NCI-H510A (cell line): ENCODE measurements at regions not wholly inside any gene's neighbourhood (a gene's known extent, or its start where the extent isn't known, plus 50 kb on each side); places are given as distances from the start of the nearest gene placed in this dataset.

ENCODE experiments used
- DNase-seq: peaks from one replicate; lab custom pipeline; 2025; lab: John Stamatoyannopoulos, UW

GRCh38 chr7:25279705-25280104 is 51.4 kb upstream of the NPVF start:
- no peak for DNase-seq

DNA sequence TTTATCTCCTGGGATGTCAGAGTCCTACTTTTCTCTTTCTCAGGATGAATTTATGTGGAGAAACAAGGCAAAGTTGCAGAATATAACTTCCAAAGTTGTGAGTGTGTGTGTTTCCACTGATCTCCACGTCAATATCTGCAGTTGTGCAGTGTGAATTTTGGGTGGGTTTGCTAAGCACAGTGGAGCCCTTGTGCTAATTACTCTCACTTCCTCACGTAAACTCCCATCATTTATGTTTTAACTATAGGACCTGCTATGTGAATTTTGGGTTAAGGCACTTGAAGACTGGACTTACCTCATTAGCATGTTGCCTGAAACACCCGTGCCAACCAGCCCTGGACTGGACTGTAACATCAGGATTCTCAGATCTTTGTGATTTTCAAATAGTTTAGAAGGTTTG is 51.9 kb upstream of the NPVF start:
- DNase-seq = no peak

DNA sequence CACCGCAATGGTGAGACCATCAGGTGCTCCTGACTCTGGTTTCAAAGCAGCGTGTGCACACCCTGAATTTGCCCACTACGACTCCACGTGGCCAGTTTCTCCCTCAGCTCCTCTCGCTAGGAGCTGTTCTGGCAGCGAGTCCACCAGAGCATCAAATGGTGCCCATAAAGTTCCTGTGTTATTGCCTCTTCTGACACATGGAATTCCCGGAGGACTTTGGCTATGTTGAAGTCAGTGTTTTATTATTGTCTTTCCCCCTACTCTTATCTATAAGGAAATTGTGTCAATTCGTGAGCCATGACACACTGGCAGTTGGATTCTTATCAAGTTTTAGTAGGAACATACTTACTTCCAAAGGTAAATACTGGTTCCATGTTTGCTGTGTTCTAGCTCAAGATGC is 53.9 kb upstream of the NPVF start:
- no peak for DNase-seq

- no peak for DNase-seq
Observed at GRCh38 chr7:25286756-25287155, 58.5 kb upstream of the NPVF start.

DNA sequence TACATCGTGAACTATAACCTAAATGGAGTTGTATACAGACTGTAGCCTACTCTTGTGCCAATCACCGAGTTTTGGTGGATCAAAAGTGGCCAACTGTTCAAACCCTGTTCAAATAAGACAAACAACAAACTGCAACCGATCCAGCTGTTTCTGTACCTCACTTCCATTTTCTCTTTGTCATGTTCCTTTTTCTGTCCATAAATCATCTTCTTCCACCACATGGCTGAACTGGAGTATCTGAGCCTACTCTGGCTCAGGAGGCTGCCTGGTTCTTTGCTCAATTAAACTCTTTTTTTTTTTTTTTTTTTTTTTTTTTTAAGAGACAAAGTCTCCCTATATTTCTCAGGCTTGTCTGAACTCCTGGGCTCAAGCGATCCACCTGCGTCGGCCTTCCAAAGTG is 59.0 kb upstream of the NPVF start:
- DNase-seq = no peak

GRCh38 chr7:25288556-25289307 is 60.4 kb upstream of the NPVF start:
- DNase-seq = no peak

DNA sequence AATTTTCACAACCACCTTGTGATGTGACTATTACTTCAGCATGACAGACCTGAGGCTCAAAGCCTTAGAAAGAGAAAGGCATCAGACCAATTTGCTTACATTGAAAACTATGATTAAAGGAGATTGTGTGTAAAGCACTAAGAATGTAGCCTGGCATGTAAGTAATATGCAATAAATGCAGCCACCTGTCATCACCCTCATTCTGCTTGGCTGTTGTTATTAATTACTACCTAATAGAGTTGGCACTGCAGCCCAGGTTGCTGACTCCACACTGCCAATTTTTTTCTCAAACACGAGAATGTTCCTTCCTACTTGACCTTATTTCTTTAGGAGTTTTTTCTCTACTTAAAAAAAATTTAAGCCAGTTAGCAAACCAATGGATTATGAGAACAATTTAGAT is 61.2 kb upstream of the NPVF start:
- DNase-seq = no peak

GRCh38 chr7:25294624-25295023 is 66.3 kb upstream of the NPVF start:
- no peak for DNase-seq

DNA sequence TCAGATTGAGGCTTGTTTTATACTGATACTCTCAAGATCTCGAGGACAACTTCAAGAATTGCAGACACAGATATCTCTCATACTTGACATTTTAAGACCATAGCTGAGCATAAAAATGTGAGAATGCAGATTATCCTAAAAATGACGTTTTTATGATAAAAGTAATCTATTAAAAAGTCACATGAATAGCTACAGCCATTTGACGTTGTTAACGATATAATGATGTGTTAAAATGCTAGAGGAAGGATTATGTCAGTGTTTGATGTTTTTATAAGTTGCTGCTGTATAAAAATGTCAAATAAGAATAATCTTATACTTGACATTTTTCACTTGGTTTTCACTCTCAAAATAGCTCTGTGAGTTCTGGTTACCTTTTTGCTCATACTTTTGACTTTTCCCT is 67.1 kb upstream of the NPVF start:
- DNase-seq = no peak

DNA sequence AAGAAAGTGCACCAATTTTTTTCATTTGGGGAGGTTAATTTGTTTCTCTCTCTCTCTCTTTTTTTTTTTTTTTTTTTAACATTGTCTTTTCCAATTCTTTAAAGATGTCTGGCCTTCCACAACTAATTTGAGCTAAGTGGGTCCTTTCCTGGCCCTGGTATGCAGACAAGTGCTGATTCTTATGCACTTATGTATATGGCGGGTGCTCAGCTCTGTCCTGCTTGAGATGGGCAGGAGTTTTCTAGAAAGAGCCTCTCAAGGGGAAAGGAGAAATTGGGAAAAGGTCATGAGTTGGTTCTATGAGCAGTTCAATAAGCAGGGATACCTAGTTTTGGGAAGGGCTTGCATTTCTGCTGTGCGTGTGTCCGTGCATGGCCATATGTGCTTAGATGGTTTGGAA is 67.8 kb upstream of the NPVF start:
- no peak for DNase-seq

DNA sequence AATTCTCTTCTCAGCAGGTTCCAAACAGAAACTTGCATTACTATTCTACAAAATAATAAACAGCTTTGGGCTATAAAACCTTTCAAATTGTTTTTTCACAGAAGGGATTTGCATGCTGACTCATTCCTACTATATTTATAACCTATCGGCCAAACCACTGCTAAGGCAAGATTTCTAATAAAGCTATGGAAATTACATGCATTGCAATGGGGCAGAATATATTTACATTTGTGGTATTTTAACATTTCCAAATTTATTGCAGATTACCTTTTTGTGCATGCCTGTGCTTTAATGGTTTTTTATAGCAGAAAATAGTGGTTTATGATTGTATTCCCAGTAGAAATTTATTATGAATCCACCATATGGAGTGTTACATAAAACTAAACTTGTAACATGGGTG is 69.0 kb upstream of the NPVF start:
- DNase-seq = no peak

GRCh38 chr7:25303281-25304181 is 75.2 kb upstream of the NPVF start:
- DNase-seq = no peak

DNA sequence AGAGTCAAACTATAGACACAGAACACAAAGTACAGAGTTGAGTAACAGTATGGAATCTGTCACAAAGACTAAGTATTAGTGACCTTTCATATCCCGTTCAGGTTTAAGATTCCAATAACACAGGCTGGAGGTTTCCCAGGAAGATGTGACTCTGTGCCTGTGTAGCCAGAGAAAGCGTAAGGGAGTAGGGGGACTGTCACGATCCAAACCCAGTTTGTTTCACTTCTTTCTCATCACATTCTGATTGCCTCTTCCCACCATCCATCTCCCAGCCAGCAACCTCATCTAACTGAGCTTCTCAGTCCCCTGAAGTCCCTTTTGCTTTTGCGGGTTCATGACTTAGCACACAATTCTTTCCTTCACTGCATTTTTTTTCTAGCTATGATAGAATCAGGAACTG is 76.4 kb upstream of the NPVF start:
- no peak for DNase-seq

DNA sequence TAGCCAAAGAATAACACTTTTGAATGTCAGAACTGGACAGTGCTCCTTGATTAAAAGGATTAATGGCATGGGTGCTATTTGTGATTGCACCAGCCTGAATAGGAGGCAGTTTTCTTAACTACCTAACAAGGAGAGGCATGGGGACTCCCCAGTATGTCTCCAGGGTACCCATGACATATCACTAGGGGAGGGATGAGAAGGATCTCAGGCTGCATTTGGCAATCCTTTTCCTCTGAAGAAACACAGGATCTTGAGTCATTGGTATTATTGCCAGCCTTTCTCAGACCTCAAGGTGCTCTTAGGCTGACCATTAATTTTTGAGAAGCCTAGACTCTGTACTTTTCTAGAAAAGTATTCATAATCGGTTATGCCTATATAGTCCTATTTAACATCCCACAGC is 77.5 kb upstream of the NPVF start:
- no peak for DNase-seq

GRCh38 chr7:25307624-25308023 is 79.3 kb upstream of the NPVF start:
- DNase-seq = no peak

DNA sequence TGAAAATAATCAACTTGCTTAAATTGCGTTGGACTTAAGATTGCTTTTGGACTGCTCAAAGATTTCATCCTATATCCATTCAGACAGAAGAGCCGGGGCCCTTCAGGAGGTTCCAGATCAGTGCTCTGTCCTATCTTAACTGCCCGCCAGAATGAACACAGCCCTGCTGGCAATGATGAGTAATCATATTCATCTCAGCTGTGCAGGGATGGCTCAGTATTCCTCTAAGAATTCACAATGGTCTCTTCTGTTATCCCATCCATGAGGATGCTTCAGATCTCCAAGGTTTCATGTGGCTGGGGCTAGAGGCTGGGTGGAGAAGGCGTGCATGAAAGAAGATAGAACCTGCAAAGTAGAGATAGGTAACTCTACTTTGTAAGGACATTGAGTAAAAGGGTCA is 80.0 kb upstream of the NPVF start:
- no peak for DNase-seq

- no peak for DNase-seq
Observed at GRCh38 chr7:25308906-25309705, 80.8 kb upstream of the NPVF start.

DNA sequence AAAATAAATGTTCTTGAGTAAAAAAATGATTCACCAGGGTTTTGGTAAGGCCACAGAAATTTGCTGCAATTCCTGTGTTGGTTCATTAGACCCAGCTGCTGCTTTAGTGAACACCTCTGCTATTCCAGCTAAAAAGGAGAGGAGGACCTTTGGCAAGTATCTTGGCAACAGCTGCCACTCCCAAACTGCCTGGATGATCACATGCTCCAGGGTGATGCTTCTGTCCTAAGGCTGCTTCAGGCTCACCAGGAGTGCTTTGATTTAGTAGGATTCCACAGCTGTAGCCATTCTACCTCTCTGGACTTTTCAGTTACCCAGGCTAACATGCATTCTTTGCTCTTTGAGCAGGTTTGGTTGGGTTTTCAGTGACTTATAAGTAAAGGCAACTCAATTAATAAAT is 82.6 kb upstream of the NPVF start:
- DNase-seq = no peak

- no peak for DNase-seq
Observed at GRCh38 chr7:25311346-25311745, 83.1 kb upstream of the NPVF start.

GRCh38 chr7:25312968-25313367 is 84.7 kb upstream of the NPVF start:
- no peak for DNase-seq

GRCh38 chr7:25313526-25313925 is 85.2 kb upstream of the NPVF start:
- no peak for DNase-seq

DNA sequence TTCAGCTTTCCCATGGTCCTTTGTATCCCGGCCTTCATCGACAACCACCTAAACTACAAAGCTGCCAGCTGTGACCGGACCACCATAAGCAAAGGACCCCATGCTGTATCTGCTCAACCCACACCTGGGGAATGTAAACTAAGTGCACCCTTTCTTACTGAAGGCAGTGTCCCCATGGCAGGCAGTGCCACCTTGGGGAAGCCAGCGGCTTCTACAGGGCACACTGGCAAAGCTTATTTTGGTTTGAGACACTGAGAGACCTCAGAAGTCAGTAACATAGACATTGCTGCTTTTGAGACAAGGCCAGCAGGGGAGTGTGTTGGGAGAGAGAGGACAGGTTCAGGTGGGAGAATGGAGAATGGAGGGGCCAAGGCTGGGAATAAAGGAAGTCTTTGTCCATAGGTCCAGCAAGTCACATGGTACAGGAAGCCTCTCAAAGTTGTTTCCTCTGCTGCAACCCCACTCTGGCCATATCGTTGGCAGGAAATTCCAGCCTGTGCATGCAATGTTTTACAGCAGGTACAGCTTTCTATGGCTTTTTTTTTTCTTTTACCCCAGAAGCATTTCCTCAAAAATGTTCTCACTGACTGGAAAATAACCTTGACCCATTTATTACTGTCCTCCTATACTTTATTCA is 85.9 kb upstream of the NPVF start:
- DNase-seq = no peak
